ENCODE measurements at regions not wholly inside any gene's neighbourhood (a gene's known extent, or its start where the extent isn't known, plus 50 kb on each side); places are given as distances from the start of the nearest gene placed in this dataset.

DNA sequence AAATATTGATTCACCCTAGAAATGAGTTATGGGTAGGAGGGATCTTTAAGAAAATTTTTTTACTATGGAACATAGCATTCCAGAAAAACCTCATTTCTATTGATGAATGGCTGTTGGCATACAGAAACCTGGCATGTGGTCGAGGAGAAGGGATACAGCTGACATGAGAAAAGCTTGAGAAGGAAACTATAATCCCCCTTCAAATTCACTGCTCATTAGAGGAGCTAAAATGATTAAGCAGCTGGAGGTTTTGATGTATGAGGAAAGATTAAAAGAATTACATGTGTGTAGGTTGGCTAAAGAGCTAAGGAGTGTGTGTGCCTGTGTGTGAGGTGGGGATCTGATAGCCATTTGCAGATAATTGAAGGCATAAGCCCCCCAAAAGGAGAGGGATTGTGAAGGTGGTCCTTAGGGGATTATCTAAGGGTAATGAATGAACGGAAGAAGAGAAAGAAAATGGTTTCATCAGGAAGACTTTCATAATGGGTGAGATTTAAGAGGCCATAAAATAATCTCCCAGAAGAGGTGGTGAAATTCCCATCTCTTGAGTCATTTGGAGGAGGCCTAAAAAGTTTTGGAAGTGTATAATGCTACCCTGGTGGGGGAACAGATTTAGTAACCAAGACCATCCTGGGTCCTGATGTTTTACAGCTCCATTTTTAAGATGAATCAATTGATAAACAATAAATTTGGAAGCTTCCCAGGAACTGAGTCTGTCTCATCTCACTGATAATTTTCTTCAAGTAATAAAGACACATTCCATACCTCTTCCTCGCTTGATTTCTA lies 272.0 kb upstream of the HAND2 start:
- no peaks in the 10 kb centered on the region for H3K9me3 ChIP-seq
- H3K36me3 ChIP-seq: no peaks in the 10 kb centered on the region
- TF ChIP-seq, protein P1, sequence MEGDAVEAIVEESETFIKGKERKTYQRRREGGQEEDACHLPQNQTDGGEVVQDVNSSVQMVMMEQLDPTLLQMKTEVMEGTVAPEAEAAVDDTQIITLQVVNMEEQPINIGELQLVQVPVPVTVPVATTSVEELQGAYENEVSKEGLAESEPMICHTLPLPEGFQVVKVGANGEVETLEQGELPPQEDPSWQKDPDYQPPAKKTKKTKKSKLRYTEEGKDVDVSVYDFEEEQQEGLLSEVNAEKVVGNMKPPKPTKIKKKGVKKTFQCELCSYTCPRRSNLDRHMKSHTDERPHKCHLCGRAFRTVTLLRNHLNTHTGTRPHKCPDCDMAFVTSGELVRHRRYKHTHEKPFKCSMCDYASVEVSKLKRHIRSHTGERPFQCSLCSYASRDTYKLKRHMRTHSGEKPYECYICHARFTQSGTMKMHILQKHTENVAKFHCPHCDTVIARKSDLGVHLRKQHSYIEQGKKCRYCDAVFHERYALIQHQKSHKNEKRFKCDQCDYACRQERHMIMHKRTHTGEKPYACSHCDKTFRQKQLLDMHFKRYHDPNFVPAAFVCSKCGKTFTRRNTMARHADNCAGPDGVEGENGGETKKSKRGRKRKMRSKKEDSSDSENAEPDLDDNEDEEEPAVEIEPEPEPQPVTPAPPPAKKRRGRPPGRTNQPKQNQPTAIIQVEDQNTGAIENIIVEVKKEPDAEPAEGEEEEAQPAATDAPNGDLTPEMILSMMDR (IDR thresholded peaks at IDR 0.05): no peak
- DNase-seq (ENCODE audit: low spot score in 2 of 2): no peak
- H3K27ac ChIP-seq: no peak overlapping the region
- H3K27me3 ChIP-seq: no peaks in the 10 kb centered on the region
- H3K4me1 ChIP-seq: no peaks in the 10 kb centered on the region
- no peak overlapping the region for H3K4me3 ChIP-seq
- intact Hi-C loops (cut with DNase I): no loop called here

DNA sequence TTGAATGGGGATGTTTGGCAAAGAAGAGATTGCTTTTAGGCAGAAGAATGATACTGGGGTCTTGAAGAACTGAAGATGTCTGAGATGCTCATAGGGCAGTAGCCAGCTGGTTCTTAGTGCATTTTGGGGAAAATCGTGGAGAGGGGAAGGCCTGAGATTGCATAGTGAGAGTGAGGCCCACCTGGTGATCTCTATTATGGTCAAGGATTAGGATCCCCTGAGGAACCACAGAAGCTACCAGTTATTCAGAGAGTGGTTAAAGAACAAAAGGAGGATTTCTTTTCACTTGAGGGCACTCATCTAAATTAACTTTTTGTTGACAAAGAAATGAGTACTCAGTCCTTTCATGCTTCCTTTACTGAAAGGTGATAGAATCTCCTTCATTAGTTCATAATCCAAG lies 271.3 kb upstream of the HAND2 start:
- H3K4me3 ChIP-seq: no peak overlapping the region
- no peaks in the 10 kb centered on the region for H3K36me3 ChIP-seq
- H3K27ac ChIP-seq: no peak overlapping the region
- no peaks in the 10 kb centered on the region for H3K9me3 ChIP-seq
- no peaks in the 10 kb centered on the region for H3K4me1 ChIP-seq
- TF ChIP-seq, protein P1 (IDR thresholded peaks at IDR 0.05): no peak
- DNase-seq (ENCODE audit: low spot score in 2 of 2): no peak
- no peaks in the 10 kb centered on the region for H3K27me3 ChIP-seq
- intact Hi-C loops (cut with DNase I): no loop called here

DNA sequence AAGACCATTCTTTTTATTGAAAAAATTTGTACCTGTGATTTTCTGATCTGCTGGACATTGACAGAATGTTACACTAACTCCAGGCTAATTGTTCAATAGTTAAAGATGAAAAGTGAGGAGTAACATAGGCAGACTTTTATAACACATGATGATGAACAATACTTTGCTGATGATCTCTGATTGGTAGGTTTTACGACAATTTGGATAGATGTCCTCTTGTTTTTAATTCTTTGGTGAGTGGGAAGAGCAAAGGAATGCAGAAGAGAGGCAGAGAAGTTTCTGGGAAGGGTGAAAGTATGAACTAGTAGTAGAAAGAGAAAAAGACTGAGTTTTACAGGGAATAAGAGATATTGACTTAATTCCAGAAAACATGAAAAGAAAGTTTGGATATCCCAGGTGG lies 267.3 kb upstream of the HAND2 start:
- H3K9me3 ChIP-seq: no peaks in the 10 kb centered on the region
- H3K4me1 ChIP-seq: no peaks in the 10 kb centered on the region
- no peaks in the 10 kb centered on the region for H3K36me3 ChIP-seq
- no peak overlapping the region for H3K4me3 ChIP-seq
- no peaks in the 10 kb centered on the region for H3K27me3 ChIP-seq
- DNase-seq (ENCODE audit: low spot score in 2 of 2): no peak
- intact Hi-C loops (cut with DNase I): no loop called here
- TF ChIP-seq, protein P1 (IDR thresholded peaks at IDR 0.05): no peak
- no peak overlapping the region for H3K27ac ChIP-seq

DNA sequence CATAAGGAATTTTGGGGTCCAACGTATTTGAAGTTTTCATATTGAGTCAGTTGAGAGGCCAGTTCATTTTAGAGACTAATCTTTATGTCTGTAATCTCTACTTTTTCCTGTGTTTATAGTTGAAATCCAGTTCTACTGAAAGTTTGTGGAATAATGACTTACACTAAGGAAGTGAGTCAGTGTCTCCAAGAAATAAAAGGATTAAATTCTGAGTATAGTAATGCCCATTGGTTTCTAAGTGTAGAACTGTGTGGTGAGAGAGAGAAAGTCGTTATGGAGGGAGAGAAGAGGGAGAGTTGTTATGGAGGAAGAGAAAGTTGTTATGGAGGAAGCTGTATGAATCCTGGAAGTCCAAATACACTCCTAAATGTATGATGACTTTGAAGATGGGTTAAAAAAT lies 264.6 kb upstream of the HAND2 start:
- Histone ChIP-seq H3K9me3 (no peaks in the 10 kb centered on the region), H3K27ac (no peak overlapping the region), H3K4me1 (no peaks in the 10 kb centered on the region), H3K27me3 (no peaks in the 10 kb centered on the region), H3K36me3 (no peaks in the 10 kb centered on the region), H3K4me3 (no peak overlapping the region)
- TF ChIP-seq, protein P1 (IDR thresholded peaks at IDR 0.05): no peak
- DNase-seq (ENCODE audit: low spot score in 2 of 2): no peak
- intact Hi-C loops (cut with DNase I): no loop called here

DNA sequence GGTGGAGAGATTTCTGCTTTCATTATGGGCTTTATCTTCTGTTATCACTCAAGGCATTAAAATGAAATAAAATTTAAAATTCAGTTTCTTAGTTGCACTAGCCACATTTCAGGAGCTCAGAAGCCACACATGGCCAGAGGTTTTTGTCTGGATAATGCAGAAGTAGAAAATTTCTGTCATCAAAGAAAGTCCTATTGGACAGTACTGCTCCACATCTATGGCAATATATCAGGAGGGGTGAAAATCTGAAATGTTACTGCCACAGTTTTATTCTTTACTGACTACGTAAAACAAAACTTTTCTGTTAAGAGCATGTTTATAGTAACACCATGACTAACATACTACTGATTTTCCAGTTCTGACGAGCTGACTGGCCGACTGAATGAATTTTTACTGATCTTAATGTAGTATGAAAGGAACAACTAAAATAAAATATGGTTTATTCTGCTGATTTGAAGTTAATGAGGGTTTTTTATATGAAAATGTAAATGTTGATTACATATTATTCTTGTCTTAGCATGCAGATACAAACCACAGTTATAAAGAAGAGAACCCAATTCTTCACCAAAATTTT lies 264.0 kb upstream of the HAND2 start:
- Histone ChIP-seq H3K27ac (no peak overlapping the region), H3K36me3 (no peaks in the 10 kb centered on the region)
- intact Hi-C loops (cut with DNase I): no loop called here

More for the DNA sequence above, 264.0 kb upstream of the HAND2 start:
- Histone ChIP-seq H3K27me3 (no peaks in the 10 kb centered on the region), H3K4me1 (no peaks in the 10 kb centered on the region), H3K9me3 (no peaks in the 10 kb centered on the region), H3K4me3 (no peak overlapping the region)
- TF ChIP-seq, protein P1 (IDR thresholded peaks at IDR 0.05): no peak
- no peak for DNase-seq (ENCODE audit: low spot score in 2 of 2)
